ENCODE measurements at regions not wholly inside any gene's neighbourhood (a gene's known extent, or its start where the extent isn't known, plus 50 kb on each side); places are given as distances from the start of the nearest gene placed in this dataset.

DNA sequence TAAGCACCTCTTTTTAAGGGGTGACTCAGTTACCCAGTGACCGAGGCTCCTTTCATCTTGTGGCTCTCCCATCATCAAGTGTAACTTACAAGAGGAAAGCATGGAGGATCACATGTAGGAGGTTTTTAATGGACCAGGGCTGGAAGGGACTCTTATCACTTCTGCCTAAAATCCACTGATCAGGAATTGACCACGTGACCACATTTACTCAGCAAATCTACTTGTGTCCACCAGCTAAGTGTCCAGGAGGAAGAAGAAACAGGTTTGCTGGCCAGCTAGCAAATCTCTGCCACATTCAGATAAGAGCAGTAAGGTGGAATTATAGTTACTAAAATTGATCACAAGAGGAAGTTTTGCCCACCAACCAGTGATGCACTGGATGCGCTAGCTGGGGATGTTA is 486.0 kb downstream of the ENC1 start:
- in situ Hi-C loops (cut with MboI; ENCODE audit: low pct_unique_long_range_greater_than_20kb in 2 of 9, low sequenced_read_pairs in 9 of 9, unreplicated experiment in 9 of 9): no loop called here
- 50 to 100% (median 86%) methylated on average over 2 to 3 of the region's 3 CpGs; no CpG with 5 or more reads in 3 of the 10 experiments for WGBS, 10 experiments
- no peaks in the 10 kb centered on the region for H3K4me1 ChIP-seq (replicated peaks in 1 of 2)
- H3K27ac ChIP-seq: no peak overlapping the region
- ATAC-seq (replicated peaks in 6 of 8): no peak
- no peak overlapping the region for H3K4me3 ChIP-seq

DNA sequence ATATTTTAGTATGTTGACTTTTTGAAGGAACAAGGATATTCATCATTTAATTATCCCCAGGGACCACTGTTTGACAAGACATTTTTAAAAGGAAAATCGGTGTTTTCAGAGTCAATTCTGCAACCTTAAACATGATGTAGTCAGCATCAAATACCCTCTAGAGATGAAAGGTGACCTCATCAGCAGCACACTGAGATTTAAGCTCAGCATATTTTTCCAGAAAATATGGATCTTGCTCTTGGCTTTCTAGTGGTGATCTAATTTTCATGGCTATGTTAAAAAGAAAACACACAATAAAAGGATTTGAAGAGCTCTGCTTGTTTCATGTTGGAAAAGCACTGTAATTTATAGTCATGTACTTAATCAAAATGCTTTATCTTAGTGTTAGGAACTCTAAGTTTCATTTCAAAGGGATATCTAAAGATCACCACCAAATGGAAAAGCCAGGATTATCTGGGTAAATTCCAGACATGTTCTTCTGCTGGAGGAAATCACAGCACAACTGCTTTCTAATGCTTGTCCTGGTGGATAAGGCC is 487.2 kb downstream of the ENC1 start:
- Histone ChIP-seq H3K4me3 (no peak overlapping the region), H3K27ac (no peak overlapping the region), H3K4me1 (replicated peaks in 1 of 2) (no peaks in the 10 kb centered on the region)
- WGBS, 10 experiments: 0 to 100% (median 71%) methylated on average over 1 of the region's 1 CpG; no CpG with 5 or more reads in 3 of the 10 experiments
- ATAC-seq (replicated peaks in 6 of 8): peak in 5 of 8 experiments; percentile 60 to 69 (median 65)
- in situ Hi-C loops (cut with MboI; ENCODE audit: low pct_unique_long_range_greater_than_20kb in 2 of 9, low sequenced_read_pairs in 9 of 9, unreplicated experiment in 9 of 9): no loop called here

DNA sequence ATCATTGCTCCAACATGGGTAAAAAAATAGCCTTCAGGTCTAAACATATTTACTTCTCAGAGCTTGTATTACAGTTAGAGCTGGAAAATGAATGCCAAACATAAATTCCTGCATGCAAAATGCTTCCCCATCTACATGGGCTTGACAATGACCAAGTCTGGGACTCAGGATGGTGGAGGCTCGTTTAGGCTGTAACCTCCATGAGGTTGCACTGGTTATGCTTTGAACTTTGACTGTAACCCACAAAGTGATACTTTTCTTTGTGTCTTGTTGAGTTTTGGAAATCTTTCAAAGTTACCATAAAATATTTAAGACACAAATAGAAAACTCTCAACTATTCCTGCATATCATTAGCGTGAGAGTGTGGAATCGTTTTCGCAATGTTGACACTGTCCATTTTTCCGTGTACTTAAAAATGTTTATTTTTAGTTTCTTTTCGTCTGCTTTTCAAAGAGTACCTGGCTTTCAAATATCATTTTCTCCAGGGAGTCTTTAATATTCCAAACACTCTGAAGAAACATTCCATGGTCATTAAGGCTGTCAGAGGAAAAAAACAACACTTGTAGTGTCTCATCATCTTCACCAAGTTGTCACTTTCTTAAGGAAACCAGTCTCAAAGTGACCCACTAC is 487.8 kb downstream of the ENC1 start:
- Histone ChIP-seq H3K27ac (no peak overlapping the region), H3K4me1 (replicated peaks in 1 of 2) (no peaks in the 10 kb centered on the region), H3K4me3 (no peak overlapping the region)
- in situ Hi-C loops (cut with MboI; ENCODE audit: low pct_unique_long_range_greater_than_20kb in 2 of 9, low sequenced_read_pairs in 9 of 9, unreplicated experiment in 9 of 9): no loop called here
- no peak for ATAC-seq (replicated peaks in 6 of 8)
- WGBS, 10 experiments: 34 to 94% (median 88%) methylated on average over 1 to 6 of the region's 6 CpGs

GRCh38 chr5:74152136-74152535 is 488.4 kb downstream of the ENC1 start:
- no peak overlapping the region for H3K4me3 ChIP-seq
- in situ Hi-C loops (cut with MboI; ENCODE audit: low pct_unique_long_range_greater_than_20kb in 2 of 9, low sequenced_read_pairs in 9 of 9, unreplicated experiment in 9 of 9): no loop called here
- no peak overlapping the region for H3K27ac ChIP-seq
- no peak for ATAC-seq (replicated peaks in 6 of 8)
- no peaks in the 10 kb centered on the region for H3K4me1 ChIP-seq (replicated peaks in 1 of 2)
- WGBS, 10 experiments: 42 to 100% (median 85%) methylated on average over 2 to 4 of the region's 4 CpGs

GRCh38 chr5:74149395-74149794 is 491.1 kb downstream of the ENC1 start:
- WGBS, 10 experiments: 14 to 93% (median 63%) methylated on average over 1 to 3 of the region's 3 CpGs; no CpG with 5 or more reads in 1 of the 10 experiments
- H3K27ac ChIP-seq: no peak overlapping the region
- in situ Hi-C loops (cut with MboI; ENCODE audit: low pct_unique_long_range_greater_than_20kb in 2 of 9, low sequenced_read_pairs in 9 of 9, unreplicated experiment in 9 of 9): no loop called here
- ATAC-seq (replicated peaks in 6 of 8): no peak
- H3K4me3 ChIP-seq: no peak overlapping the region
- no peaks in the 10 kb centered on the region for H3K4me1 ChIP-seq (replicated peaks in 1 of 2)

GRCh38 chr5:74148321-74148720 is 492.2 kb downstream of the ENC1 start:
- no peak for ATAC-seq (replicated peaks in 6 of 8)
- H3K27ac ChIP-seq: no peak overlapping the region
- H3K4me1 ChIP-seq (replicated peaks in 1 of 2): peaks cover 0 to 7% of the 10 kb centered on the region in 2 donors
- no peak overlapping the region for H3K4me3 ChIP-seq
- in situ Hi-C loops (cut with MboI; ENCODE audit: low pct_unique_long_range_greater_than_20kb in 2 of 9, low sequenced_read_pairs in 9 of 9, unreplicated experiment in 9 of 9): no loop called here

DNA sequence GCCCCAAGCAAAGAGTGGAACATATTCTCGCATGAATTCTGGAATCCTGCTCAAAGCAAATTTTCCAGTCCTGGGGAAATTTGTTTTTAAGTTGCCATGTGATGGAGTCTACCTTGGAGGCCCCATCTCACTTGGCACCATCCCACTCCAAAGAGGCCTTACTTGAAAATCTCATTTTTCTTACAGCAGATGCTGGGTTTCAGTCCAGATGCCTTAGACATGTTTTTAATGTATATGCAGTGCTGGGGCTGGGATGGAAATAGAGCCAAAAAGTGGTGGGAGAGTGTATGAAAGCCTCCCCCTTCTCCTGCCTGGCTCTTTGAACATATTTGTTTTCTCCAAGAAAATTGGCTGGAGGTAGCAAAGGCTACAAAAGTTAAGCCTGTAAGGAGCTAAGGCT is 493.7 kb downstream of the ENC1 start:
- in situ Hi-C loops (cut with MboI; ENCODE audit: low pct_unique_long_range_greater_than_20kb in 2 of 9, low sequenced_read_pairs in 9 of 9, unreplicated experiment in 9 of 9): no loop called here
- H3K4me3 ChIP-seq: no peak overlapping the region
- H3K4me1 ChIP-seq (replicated peaks in 1 of 2): peaks cover 0 to 7% of the 10 kb centered on the region in 2 donors
- no peak for ATAC-seq (replicated peaks in 6 of 8)
- 80 to 100% (median 90%) methylated on average over 1 of the region's 1 CpG; no CpG with 5 or more reads in 7 of the 10 experiments for WGBS, 10 experiments
- no peak overlapping the region for H3K27ac ChIP-seq

- 20 to 83% (median 66%) methylated on average over 1 to 5 of the region's 9 CpGs; no CpG with 5 or more reads in 5 of the 10 experiments for WGBS, 10 experiments
- Histone ChIP-seq H3K4me3 (no peak overlapping the region), H3K4me1 (replicated peaks in 1 of 2) (peaks cover 0 to 7% of the 10 kb centered on the region in 2 donors), H3K27ac (no peak overlapping the region)
- ATAC-seq (replicated peaks in 6 of 8): no peak
- in situ Hi-C loops (cut with MboI; ENCODE audit: low pct_unique_long_range_greater_than_20kb in 2 of 9, low sequenced_read_pairs in 9 of 9, unreplicated experiment in 9 of 9): no loop called here
Measured at GRCh38 chr5:74145951-74146350, 494.6 kb downstream of the ENC1 start.

DNA sequence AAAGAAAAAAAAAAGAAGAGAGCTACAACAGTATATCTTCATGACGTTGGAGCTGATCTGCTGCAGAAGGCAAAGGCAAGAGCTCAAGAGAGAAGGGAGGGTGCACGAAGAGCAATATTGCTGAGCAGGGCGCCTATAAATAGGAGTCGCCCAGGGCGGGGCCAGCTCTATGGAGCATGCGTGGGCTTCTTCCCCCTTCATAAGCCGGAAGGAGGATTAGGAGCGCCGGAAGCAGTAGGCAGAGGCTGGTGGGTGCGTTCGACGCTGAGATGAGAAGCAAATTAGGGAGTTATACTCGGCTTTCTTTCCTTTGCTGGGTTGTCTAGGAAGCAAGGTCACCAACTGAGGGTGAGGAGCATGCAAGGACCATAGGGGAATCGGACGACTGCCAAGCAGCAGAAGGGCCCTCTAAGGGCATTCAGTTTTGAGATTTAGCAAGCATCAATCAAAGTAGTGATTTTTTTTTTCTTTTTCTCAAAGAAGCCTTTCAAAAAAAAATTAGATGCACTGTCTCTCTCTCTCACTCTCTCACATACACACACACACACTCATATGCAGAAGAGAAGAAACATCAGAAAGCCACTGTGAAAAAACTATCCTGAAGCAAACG is 496.7 kb downstream of the ENC1 start:
- WGBS, 10 experiments: 39 to 98% (median 78%) methylated on average over 1 to 14 of the region's 16 CpGs; no CpG with 5 or more reads in 2 of the 10 experiments

GRCh38 chr5:74143151-74143550 is 497.4 kb downstream of the ENC1 start:
- in situ Hi-C loops (cut with MboI; ENCODE audit: low pct_unique_long_range_greater_than_20kb in 2 of 9, low sequenced_read_pairs in 9 of 9, unreplicated experiment in 9 of 9): no loop called here
- Histone ChIP-seq H3K27ac (no peak overlapping the region), H3K4me1 (replicated peaks in 1 of 2) (peaks cover 0 to 11% of the 10 kb centered on the region in 2 donors), H3K4me3 (no peak overlapping the region)
- WGBS, 10 experiments: 60 to 94% (median 86%) methylated on average over 1 to 3 of the region's 3 CpGs; no CpG with 5 or more reads in 1 of the 10 experiments
- no peak for ATAC-seq (replicated peaks in 6 of 8)

More for the DNA sequence above, 496.7 kb downstream of the ENC1 start:
- ATAC-seq (replicated peaks in 6 of 8): peak in 4 of 8 experiments; percentile 24 to 55 (median 34)
- Histone ChIP-seq H3K4me1 (replicated peaks in 1 of 2) (peaks cover 0 to 11% of the 10 kb centered on the region in 2 donors), H3K4me3 (no peak overlapping the region), H3K27ac (no peak overlapping the region)
- in situ Hi-C loops (cut with MboI; ENCODE audit: low pct_unique_long_range_greater_than_20kb in 2 of 9, low sequenced_read_pairs in 9 of 9, unreplicated experiment in 9 of 9): no loop called here

DNA sequence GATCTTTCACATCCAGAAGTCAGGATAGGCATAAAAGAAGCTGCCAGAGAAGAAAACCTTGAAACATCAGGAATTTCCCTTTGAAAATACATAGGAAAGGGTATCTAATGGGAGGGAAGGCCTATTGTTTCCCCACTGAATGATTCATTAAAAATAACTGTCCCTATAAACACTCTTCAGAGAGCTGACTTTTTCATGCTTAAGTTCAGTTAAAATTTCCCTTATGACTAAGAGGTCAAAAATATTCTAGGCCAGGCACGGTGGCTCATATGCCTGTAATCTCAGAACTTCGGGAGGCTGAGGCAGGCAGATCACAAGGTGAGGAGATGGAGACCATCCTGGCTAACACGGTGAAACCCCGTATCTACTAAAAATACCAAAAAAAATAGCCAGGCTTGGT is 499.5 kb downstream of the ENC1 start:
- H3K4me3 ChIP-seq: no peak overlapping the region
- peaks cover 0 to 11% of the 10 kb centered on the region in 2 donors for H3K4me1 ChIP-seq (replicated peaks in 1 of 2)
- ATAC-seq (replicated peaks in 6 of 8): no peak
- 29 to 100% (median 87%) methylated on average over 1 to 4 of the region's 4 CpGs; no CpG with 5 or more reads in 3 of the 10 experiments for WGBS, 10 experiments
- in situ Hi-C loops (cut with MboI; ENCODE audit: low pct_unique_long_range_greater_than_20kb in 2 of 9, low sequenced_read_pairs in 9 of 9, unreplicated experiment in 9 of 9): no loop called here
- no peak overlapping the region for H3K27ac ChIP-seq

DNA sequence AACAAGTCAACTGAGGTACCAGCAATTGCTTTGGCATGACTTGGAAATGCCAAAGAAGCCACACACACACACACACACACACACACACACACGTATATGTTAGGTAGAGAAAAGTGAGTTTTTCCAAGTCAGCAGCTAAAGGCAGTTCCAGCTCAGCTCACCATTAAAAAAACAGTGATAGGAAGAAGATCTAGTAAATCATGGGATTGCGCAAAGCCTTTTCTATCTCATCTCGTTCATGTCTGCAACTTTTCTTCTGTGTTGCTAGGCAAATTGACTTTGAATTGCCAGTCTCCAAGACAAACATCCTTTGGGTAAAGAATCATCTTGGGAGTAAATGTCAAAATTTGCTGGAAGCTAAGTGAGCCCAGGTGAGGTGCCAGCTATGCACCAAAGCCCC is 500.1 kb downstream of the ENC1 start:
- Histone ChIP-seq H3K27ac (no peak overlapping the region), H3K4me3 (no peak overlapping the region), H3K4me1 (replicated peaks in 1 of 2) (peaks cover 0 to 11% of the 10 kb centered on the region in 2 donors)
- ATAC-seq (replicated peaks in 6 of 8): peak in 1 of 8 experiments; percentile 55
- in situ Hi-C loops (cut with MboI; ENCODE audit: low pct_unique_long_range_greater_than_20kb in 2 of 9, low sequenced_read_pairs in 9 of 9, unreplicated experiment in 9 of 9): no loop called here
- 53 to 100% (median 90%) methylated on average over 1 to 3 of the region's 3 CpGs; no CpG with 5 or more reads in 5 of the 10 experiments for WGBS, 10 experiments

DNA sequence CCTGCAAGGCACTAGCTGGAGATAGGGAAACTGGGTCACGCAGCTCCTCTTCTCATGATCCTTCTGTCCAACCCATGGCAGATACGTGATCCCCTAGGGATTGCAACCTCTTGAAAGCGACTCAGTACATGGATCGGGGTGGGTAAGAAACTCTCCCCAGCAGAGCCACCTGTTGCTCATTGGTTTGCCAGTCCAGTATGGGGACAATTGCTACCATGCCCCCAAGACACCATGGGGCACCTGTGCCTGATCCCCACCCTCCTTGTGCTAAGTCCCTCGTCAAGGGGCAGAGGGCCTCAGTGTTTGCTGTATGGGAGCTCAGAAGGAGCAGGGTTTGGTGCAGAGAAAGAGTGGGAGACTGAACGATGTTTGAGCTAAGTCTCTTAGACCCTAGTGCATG is 500.9 kb downstream of the ENC1 start:
- in situ Hi-C loops (cut with MboI; ENCODE audit: low pct_unique_long_range_greater_than_20kb in 2 of 9, low sequenced_read_pairs in 9 of 9, unreplicated experiment in 9 of 9): no loop called here
- Histone ChIP-seq H3K4me1 (replicated peaks in 1 of 2) (peaks cover 0 to 11% of the 10 kb centered on the region in 2 donors), H3K4me3 (no peak overlapping the region), H3K27ac (no peak overlapping the region)
- ATAC-seq (replicated peaks in 6 of 8): no peak
- WGBS, 10 experiments: 80 to 100% (median 89%) methylated on average over 1 to 5 of the region's 6 CpGs; no CpG with 5 or more reads in 1 of the 10 experiments
